HepG2 (cell line): ENCODE measurements at regions not wholly inside any gene's neighbourhood (a gene's known extent, or its start where the extent isn't known, plus 50 kb on each side); places are given as distances from the start of the nearest gene placed in this dataset.

Experiments
- ATAC-seq: fragments of 200-7000 bp; cut with Tn5 transposase; 3 replicates; pipeline ENCODE4 v1.9.1; 2020; ENCODE audit warnings: mild to moderate bottlenecking, moderate library complexity
- BruUV-seq: library from RNA; stranded (reverse); fragments of 400-500 nt; replicated peaks from 2 replicates; lab custom pipeline; 2021; lab: Mats Ljungman, UMichigan
- CTCF ChIA-PET: fragments of 300-600 bp; formaldehyde crosslinking; extraction: SDS; loops from one replicate; lab custom pipeline; 2021; ENCODE audit warnings: low total read pairs, inconsistent platforms, low intra/inter-chr PET ratio; lab: Yijun Ruan, JAX
- POLR2A ChIA-PET: fragments of 350-600 bp; sonication (Branson Sonifier 250); formaldehyde crosslinking; loops from one replicate; lab custom pipeline; 2020; ENCODE audit warnings: antibody characterized with exemption, inconsistent platforms; lab: Yijun Ruan, JAX
- DNase-seq: peaks from one replicate; pipeline ENCODE4 v3.0.0-alpha.2; 2015; ENCODE audit warnings: low spot score
- FAIRE-seq: peaks from 3 replicates; lab custom pipeline; 2011; peaks lifted over from hg19 to GRCh38; lab: Jason Lieb, UNC
- H2AFZ ChIP-seq: one replicate; pipeline ENCODE4 v1.6.1; 2011; ENCODE audit warnings: low read length, inconsistent platforms
- H3K27ac ChIP-seq: fragments of 300-600 bp; 3 replicates; pipeline ENCODE4 v1.8.0; 2011; ENCODE audit warnings: mixed run types, mild to moderate bottlenecking, mixed read lengths, low read length, inconsistent platforms; ENCODE audit not compliant: insufficient read depth; ENCODE audit errors: extremely low read length
- H3K27me3 ChIP-seq, 2 experiments: fragments of 200-600 bp in 1 of 2; 2 replicates in 1 of 2; 3 replicates in 1 of 2; pipeline versions ENCODE4 v1.6.0 to v1.8.0; 2011; ENCODE audit warnings: low read length in 2 of 2, mild to moderate bottlenecking in 2 of 2, moderate library complexity in 2 of 2, inconsistent platforms in 1 of 2; ENCODE audit not compliant: insufficient read depth in 2 of 2, control insufficient read depth in 1 of 2
- H3K36me3 ChIP-seq, 2 experiments: fragments of 200-600 bp in 1 of 2; replicated peaks in 1 of 2; 2 replicates in 1 of 2; 3 replicates in 1 of 2; pipeline versions ENCODE4 v1.5.1 to v1.8.0; 2011; ENCODE audit warnings: low read length in 2 of 2, inconsistent platforms in 1 of 2; ENCODE audit not compliant: insufficient read depth in 2 of 2, control insufficient read depth in 1 of 2
- H3K4me1 ChIP-seq: 2 replicates; pipeline ENCODE4 v1.5.1; 2012; ENCODE audit warnings: low read length, inconsistent platforms; ENCODE audit not compliant: insufficient read depth
- H3K4me2 ChIP-seq: 2 replicates; pipeline ENCODE4 v1.6.0; 2011; ENCODE audit warnings: low read depth, low read length, inconsistent platforms
- H3K4me3 ChIP-seq, 3 experiments: fragments of 200-600 bp in 1 of 3; sonication (generic), shearing (Covaris generic) in 1 of 3; replicated peaks in 1 of 3; 2 replicates each; pipeline ENCODE4 v1.5.1; 2011 to 2016; ENCODE audit warnings: low read length in 3 of 3, inconsistent platforms in 2 of 3, low read depth in 2 of 3, mild to moderate bottlenecking in 2 of 3, control low read depth in 1 of 3, mixed read lengths in 1 of 3; ENCODE audit not compliant: insufficient read depth in 1 of 3
- H3K79me2 ChIP-seq: one replicate; pipeline ENCODE4 v1.6.1; 2011; ENCODE audit warnings: low read length, inconsistent platforms; ENCODE audit not compliant: insufficient read depth
- H3K9ac ChIP-seq: 2 replicates; pipeline ENCODE4 v1.6.0; 2011; ENCODE audit warnings: mild to moderate bottlenecking, low read depth, low read length, inconsistent platforms; ENCODE audit not compliant: insufficient read depth
- H3K9me3 ChIP-seq: 2 replicates; pipeline ENCODE4 v1.5.1; 2012; ENCODE audit warnings: mild to moderate bottlenecking, low read length
- H4K20me1 ChIP-seq: 2 replicates; pipeline ENCODE4 v1.6.0; 2011; ENCODE audit warnings: inconsistent platforms, mild to moderate bottlenecking, low read length, moderate library complexity; ENCODE audit not compliant: insufficient read depth
- HOXA3 ChIP-seq: sonication (generic); formaldehyde crosslinking; IDR thresholded peaks from 2 replicates; pipeline ENCODE4 v1.5.0; 2020; ENCODE audit warnings: missing genetic modification reagents
- KDM4B ChIP-seq: sonication (generic); formaldehyde crosslinking; IDR thresholded peaks from 2 replicates; pipeline ENCODE4 v1.4.0; 2020; ENCODE audit warnings: missing genetic modification reagents
- KLF11 ChIP-seq: IDR thresholded peaks from 2 replicates; pipeline ENCODE4 v1.6.1; 2016; ENCODE audit warnings: missing compliant biosample characterization
- PLRG1 ChIP-seq: fragments of 450-650 bp; conservative IDR thresholded peaks from 2 replicates; pipeline ENCODE4 v1.6.1; 2016
- SAP130 ChIP-seq: IDR thresholded peaks from 2 replicates; pipeline ENCODE4 v1.6.1; 2016; ENCODE audit warnings: low read depth
- ZFP1 ChIP-seq: IDR thresholded peaks from 2 replicates; pipeline ENCODE4 v1.6.1; 2016
- ZHX1 ChIP-seq: sonication (generic); formaldehyde crosslinking; IDR thresholded peaks from 2 replicates; pipeline ENCODE4 v1.8.1; 2022; ENCODE audit warnings: low read depth, mild to moderate bottlenecking, missing genetic modification reagents
- ZNF615 ChIP-seq: sonication (generic); formaldehyde crosslinking; IDR thresholded peaks from 2 replicates; pipeline ENCODE4 v1.5.0; 2020; ENCODE audit warnings: mild to moderate bottlenecking, missing genetic modification reagents, borderline replicate concordance
- whole genome bisulfite sequencing: methylation state at CpG from one replicate; pipeline ENCODE4 v1.1.6; 2017; ENCODE audit warnings: low lambda C conversion rate; 5-methylcytosine and 5-hydroxymethylcytosine counted together
- in situ Hi-C: cut with HindIII; loops from 2 replicates; pipeline ENCODE4 v1.10.0; 2017; ENCODE audit warnings: low pct_unique_long_range_greater_than_20kb; ENCODE audit not compliant: extremely low pct_ligation_motif_present
- intact Hi-C: fragments of 100-400 bp; cut with micrococcal nuclease; formaldehyde crosslinking; loops from one replicate; pipeline ENCODE4 v1.10.0; 2022; ENCODE audit not compliant: unreplicated experiment
- TF ChIP-seq, protein P1 (sequence below): sonication (generic); formaldehyde crosslinking; IDR thresholded peaks from 2 replicates; pipeline ENCODE4 v1.4.0; 2020; ENCODE audit warnings: missing genetic modification reagents

DNA sequence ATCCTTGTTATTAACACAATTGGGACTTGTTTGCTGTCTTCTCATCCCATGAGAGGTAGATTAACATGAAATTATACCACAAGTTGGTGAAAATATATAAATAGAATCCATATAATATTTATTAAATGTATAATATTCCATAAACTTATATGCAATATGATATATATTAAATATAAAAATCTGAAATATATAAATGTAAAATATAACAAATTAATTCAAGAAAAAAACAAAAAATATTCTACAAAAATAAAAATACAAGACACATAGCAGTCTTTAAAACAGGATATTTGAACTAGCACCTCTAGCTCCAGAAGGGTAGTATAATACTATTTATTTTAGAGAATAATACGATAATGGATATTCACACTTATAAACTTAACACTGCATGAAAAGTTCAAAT is 603.3 kb upstream of the FLRT2 start:
- no peaks in the 10 kb centered on the region for H3K36me3 ChIP-seq
- no peaks in the 10 kb centered on the region for H4K20me1 ChIP-seq
- ATAC-seq, result no peak
- CTCF ChIA-PET, result no interaction called here
- H3K27me3 ChIP-seq, result no peaks in the 10 kb centered on the region
- 2% methylated on average over 1 of the region's 1 CpG for WGBS
- H3K4me2 ChIP-seq, result no peak overlapping the region
- H3K79me2 ChIP-seq, result no peaks in the 10 kb centered on the region
- intact Hi-C loops (no loop called here), in situ Hi-C loops (no loop called here)
- no TSS peak for BruUV-seq
- H3K9me3 ChIP-seq, result peaks cover 89% of the 10 kb centered on the region
- no peak for DNase-seq
- POLR2A ChIA-PET, result no interaction called here
- H3K4me1 ChIP-seq, result no peaks in the 10 kb centered on the region
- H3K4me3 ChIP-seq, result no peak overlapping the region
- H2AFZ ChIP-seq, result no peak overlapping the region
- TF ChIP-seq ZHX1 (CRISPR knock-in tag), result no peak
- TF ChIP-seq ZNF615, result no peak
- TF ChIP-seq PLRG1, result no peak
- TF ChIP-seq, protein P1, sequence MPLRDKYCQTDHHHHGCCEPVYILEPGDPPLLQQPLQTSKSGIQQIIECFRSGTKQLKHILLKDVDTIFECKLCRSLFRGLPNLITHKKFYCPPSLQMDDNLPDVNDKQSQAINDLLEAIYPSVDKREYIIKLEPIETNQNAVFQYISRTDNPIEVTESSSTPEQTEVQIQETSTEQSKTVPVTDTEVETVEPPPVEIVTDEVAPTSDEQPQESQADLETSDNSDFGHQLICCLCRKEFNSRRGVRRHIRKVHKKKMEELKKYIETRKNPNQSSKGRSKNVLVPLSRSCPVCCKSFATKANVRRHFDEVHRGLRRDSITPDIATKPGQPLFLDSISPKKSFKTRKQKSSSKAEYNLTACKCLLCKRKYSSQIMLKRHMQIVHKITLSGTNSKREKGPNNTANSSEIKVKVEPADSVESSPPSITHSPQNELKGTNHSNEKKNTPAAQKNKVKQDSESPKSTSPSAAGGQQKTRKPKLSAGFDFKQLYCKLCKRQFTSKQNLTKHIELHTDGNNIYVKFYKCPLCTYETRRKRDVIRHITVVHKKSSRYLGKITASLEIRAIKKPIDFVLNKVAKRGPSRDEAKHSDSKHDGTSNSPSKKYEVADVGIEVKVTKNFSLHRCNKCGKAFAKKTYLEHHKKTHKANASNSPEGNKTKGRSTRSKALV (CRISPR knock-in tag), result no peak
- TF ChIP-seq KLF11 (CRISPR knock-in tag), result no peak
- TF ChIP-seq ZFP1 (CRISPR knock-in tag), result no peak
- TF ChIP-seq KDM4B (CRISPR knock-in tag), result no peak
- TF ChIP-seq HOXA3, result no peak
- no peak for TF ChIP-seq SAP130
- FAIRE-seq, result no peak
- H3K9ac ChIP-seq, result no peak overlapping the region
- no peak overlapping the region for H3K27ac ChIP-seq
